NOMO-1 treated with DMSO at 0.1 percent for 48 hours (cell line): ENCODE measurements at regions not wholly inside any gene's neighbourhood (a gene's known extent, or its start where the extent isn't known, plus 50 kb on each side); places are given as distances from the start of the nearest gene placed in this dataset.
"Not testable (repeated sequence)": the region's sequence is repeated elsewhere in the genome, so short reads cannot be mapped to it uniquely, and the experiment has no call there.

ENCODE experiments used
- DNase-seq: peaks from one replicate; lab custom pipeline; 2025; ENCODE audit not compliant: unreplicated experiment; lab: John Stamatoyannopoulos, UW

GRCh38 chr3:103829723-103830326 is 1395.0 kb downstream of the ZPLD1 start:
- no peak for DNase-seq

GRCh38 chr3:103847081-103848062 is 1412.6 kb downstream of the ZPLD1 start:
- DNase-seq = no peak

GRCh38 chr3:103851793-103852192 is 1417.0 kb downstream of the ZPLD1 start:
- DNase-seq = no peak

- DNase-seq = no peak
These were observed 1427.6 kb downstream of the ZPLD1 start for GRCh38 chr3:103862415-103862814.

GRCh38 chr3:103863381-103863780 is 1428.6 kb downstream of the ZPLD1 start:
- DNase-seq = no peak

- DNase-seq = no peak
These were observed 1431.3 kb downstream of the ZPLD1 start for GRCh38 chr3:103866113-103866512.

GRCh38 chr3:103873021-103873420 is 1438.2 kb downstream of the ZPLD1 start:
- DNase-seq = no peak

- DNase-seq = no peak
These were observed 1439.2 kb downstream of the ZPLD1 start for GRCh38 chr3:103873897-103874545.

- DNase-seq = not testable (repeated sequence)
These were observed 1447.0 kb downstream of the ZPLD1 start for GRCh38 chr3:103881809-103882208.

- no peak for DNase-seq
These were observed 1454.9 kb downstream of the ZPLD1 start for GRCh38 chr3:103889675-103890074.

GRCh38 chr3:103894162-103894822 is 1459.5 kb downstream of the ZPLD1 start:
- DNase-seq = no peak

- no peak for DNase-seq
These were observed 1464.5 kb downstream of the ZPLD1 start for GRCh38 chr3:103899328-103899727.

GRCh38 chr3:103904991-103905390 is 1461.7 kb upstream of the ALCAM start:
- DNase-seq = no peak

GRCh38 chr3:103906304-103906703 is 1460.4 kb upstream of the ALCAM start:
- DNase-seq = no peak

- no peak for DNase-seq
These were observed 1459.9 kb upstream of the ALCAM start for GRCh38 chr3:103906808-103907207.

- DNase-seq = no peak
These were observed 1459.1 kb upstream of the ALCAM start for GRCh38 chr3:103907567-103907966.

- no peak for DNase-seq
These were observed 1457.3 kb upstream of the ALCAM start for GRCh38 chr3:103909395-103909794.

GRCh38 chr3:103918336-103918735 is 1448.4 kb upstream of the ALCAM start:
- no peak for DNase-seq

GRCh38 chr3:103919327-103919726 is 1447.4 kb upstream of the ALCAM start:
- no peak for DNase-seq

- DNase-seq = no peak
These were observed 1442.8 kb upstream of the ALCAM start for GRCh38 chr3:103923907-103924306.

GRCh38 chr3:103924544-103924943 is 1442.2 kb upstream of the ALCAM start:
- DNase-seq = no peak
